ENCODE measurements at regions not wholly inside any gene's neighbourhood (a gene's known extent, or its start where the extent isn't known, plus 50 kb on each side); places are given as distances from the start of the nearest gene placed in this dataset.

DNA sequence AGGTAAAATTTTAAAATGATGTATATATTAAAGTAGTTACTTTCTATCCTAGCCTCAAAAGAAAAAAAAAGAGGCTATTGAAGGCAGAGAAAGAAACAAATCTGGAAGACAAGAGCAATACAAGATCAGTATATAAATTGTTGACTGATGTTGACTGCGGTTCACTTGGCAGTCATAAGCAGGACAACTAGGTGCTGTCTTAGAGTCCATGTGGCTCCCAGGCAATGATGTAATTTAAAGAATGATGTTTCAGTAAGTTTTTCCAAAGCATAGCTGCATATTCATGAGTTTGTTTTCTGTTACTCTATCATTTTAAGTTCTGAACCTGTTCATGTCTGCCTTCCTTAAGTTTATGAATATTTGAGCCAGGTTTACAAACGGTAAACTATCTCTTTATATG lies 630.2 kb downstream of the FAT4 start:
- TF ChIP-seq, protein P1, sequence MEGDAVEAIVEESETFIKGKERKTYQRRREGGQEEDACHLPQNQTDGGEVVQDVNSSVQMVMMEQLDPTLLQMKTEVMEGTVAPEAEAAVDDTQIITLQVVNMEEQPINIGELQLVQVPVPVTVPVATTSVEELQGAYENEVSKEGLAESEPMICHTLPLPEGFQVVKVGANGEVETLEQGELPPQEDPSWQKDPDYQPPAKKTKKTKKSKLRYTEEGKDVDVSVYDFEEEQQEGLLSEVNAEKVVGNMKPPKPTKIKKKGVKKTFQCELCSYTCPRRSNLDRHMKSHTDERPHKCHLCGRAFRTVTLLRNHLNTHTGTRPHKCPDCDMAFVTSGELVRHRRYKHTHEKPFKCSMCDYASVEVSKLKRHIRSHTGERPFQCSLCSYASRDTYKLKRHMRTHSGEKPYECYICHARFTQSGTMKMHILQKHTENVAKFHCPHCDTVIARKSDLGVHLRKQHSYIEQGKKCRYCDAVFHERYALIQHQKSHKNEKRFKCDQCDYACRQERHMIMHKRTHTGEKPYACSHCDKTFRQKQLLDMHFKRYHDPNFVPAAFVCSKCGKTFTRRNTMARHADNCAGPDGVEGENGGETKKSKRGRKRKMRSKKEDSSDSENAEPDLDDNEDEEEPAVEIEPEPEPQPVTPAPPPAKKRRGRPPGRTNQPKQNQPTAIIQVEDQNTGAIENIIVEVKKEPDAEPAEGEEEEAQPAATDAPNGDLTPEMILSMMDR (IDR thresholded peaks at IDR 0.05; ENCODE audit: low read length) = no peak
- no peak for TF ChIP-seq EZH2 (optimal IDR thresholded peaks at IDR 0.05; ENCODE audit: low read depth, low read length)
